Parathyroid adenoma (tissue), 2 donors: ENCODE measurements at regions not wholly inside any gene's neighbourhood (a gene's known extent, or its start where the extent isn't known, plus 50 kb on each side); places are given as distances from the start of the nearest gene placed in this dataset.

Experiments used
- H2AFZ ChIP-seq: fragments of 300-600 bp; sonication (generic); one replicate; pipeline ENCODE4 v1.7.0; 2017; ENCODE audit warnings: antibody characterized with exemption, mild to moderate bottlenecking
- H3K27ac ChIP-seq: fragments of 300-600 bp; sonication (generic); one replicate; pipeline ENCODE4 v1.7.0; 2017
- H3K27me3 ChIP-seq: fragments of 300-600 bp; sonication (generic); one replicate; pipeline ENCODE4 v1.7.0; 2017; ENCODE audit warnings: low read length; ENCODE audit not compliant: control insufficient read depth, insufficient read depth
- H3K36me3 ChIP-seq: fragments of 300-600 bp; sonication (generic); one replicate; pipeline ENCODE4 v1.7.0; 2017; ENCODE audit warnings: low read length; ENCODE audit not compliant: control insufficient read depth, insufficient read depth
- H3K4me1 ChIP-seq: fragments of 300-600 bp; sonication (generic); one replicate; pipeline ENCODE4 v1.7.0; 2017; ENCODE audit warnings: control low read depth
- H3K4me2 ChIP-seq: fragments of 300-600 bp; sonication (generic); one replicate; pipeline ENCODE4 v1.7.0; 2017; ENCODE audit warnings: low read length
- H3K4me3 ChIP-seq: fragments of 300-600 bp; sonication (generic); one replicate; pipeline ENCODE4 v1.7.0; 2017; ENCODE audit warnings: low read depth, low read length
- H3K79me2 ChIP-seq: fragments of 300-600 bp; sonication (generic); one replicate; pipeline ENCODE4 v1.7.0; 2017; ENCODE audit warnings: control low read depth
- H3K9ac ChIP-seq: fragments of 300-600 bp; sonication (generic); one replicate; pipeline ENCODE4 v1.7.0; 2017; ENCODE audit warnings: mild to moderate bottlenecking
- H3K9me3 ChIP-seq: fragments of 300-600 bp; sonication (generic); one replicate; pipeline ENCODE4 v1.7.0; 2017; ENCODE audit warnings: low read length; ENCODE audit not compliant: control insufficient read depth
- TF ChIP-seq, protein P1 (sequence below): fragments of 300-600 bp; sonication (generic); IDR thresholded peaks from one replicate; pipeline ENCODE4 v1.7.0; 2017; ENCODE audit warnings: antibody characterized with exemption, mild to moderate bottlenecking
- donor health status: primary hyperparathyroidism.

DNA sequence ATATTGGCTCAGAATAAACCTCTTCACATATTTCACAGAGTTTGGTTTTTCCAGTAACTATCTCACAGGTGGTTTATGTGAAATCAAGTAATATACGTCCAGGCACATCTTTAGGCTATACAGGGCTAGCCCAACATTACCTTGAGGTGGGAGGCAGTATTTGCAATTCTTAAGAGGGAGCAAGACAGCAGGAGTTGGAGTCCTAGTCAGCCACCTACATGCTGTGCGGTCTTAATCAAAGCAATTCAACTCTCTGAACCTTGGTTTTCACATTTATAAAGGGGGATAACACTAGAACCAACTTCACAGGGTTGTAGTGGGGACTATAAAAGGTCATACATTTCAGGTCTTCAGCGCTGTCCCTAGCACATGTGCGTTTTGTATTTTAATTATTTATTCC, 73.5 kb upstream of the FICD start:
- no peak overlapping the region for H3K4me3 ChIP-seq
- no peak overlapping the region for H3K27ac ChIP-seq
- no peak overlapping the region for H3K9ac ChIP-seq
- no peaks in the 10 kb centered on the region for H3K9me3 ChIP-seq
- no peak overlapping the region for H2AFZ ChIP-seq
- H3K4me1 ChIP-seq = no peaks in the 10 kb centered on the region
- no peaks in the 10 kb centered on the region for H3K27me3 ChIP-seq
- H3K4me2 ChIP-seq = no peak overlapping the region
- H3K79me2 ChIP-seq = no peaks in the 10 kb centered on the region
- no peaks in the 10 kb centered on the region for H3K36me3 ChIP-seq
- TF ChIP-seq, protein P1, sequence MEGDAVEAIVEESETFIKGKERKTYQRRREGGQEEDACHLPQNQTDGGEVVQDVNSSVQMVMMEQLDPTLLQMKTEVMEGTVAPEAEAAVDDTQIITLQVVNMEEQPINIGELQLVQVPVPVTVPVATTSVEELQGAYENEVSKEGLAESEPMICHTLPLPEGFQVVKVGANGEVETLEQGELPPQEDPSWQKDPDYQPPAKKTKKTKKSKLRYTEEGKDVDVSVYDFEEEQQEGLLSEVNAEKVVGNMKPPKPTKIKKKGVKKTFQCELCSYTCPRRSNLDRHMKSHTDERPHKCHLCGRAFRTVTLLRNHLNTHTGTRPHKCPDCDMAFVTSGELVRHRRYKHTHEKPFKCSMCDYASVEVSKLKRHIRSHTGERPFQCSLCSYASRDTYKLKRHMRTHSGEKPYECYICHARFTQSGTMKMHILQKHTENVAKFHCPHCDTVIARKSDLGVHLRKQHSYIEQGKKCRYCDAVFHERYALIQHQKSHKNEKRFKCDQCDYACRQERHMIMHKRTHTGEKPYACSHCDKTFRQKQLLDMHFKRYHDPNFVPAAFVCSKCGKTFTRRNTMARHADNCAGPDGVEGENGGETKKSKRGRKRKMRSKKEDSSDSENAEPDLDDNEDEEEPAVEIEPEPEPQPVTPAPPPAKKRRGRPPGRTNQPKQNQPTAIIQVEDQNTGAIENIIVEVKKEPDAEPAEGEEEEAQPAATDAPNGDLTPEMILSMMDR = no peak

GRCh38 chr12:108440736-108441135, 74.3 kb upstream of the FICD start:
- Histone ChIP-seq H3K4me2 (no peak overlapping the region), H3K36me3 (no peaks in the 10 kb centered on the region), H3K4me3 (no peak overlapping the region), H2AFZ (no peak overlapping the region), H3K79me2 (no peaks in the 10 kb centered on the region), H3K27me3 (no peaks in the 10 kb centered on the region), H3K27ac (no peak overlapping the region), H3K9ac (no peak overlapping the region), H3K4me1 (no peaks in the 10 kb centered on the region), H3K9me3 (no peaks in the 10 kb centered on the region)
- TF ChIP-seq, protein P1 = no peak

GRCh38 chr12:108438667-108439066, 76.4 kb upstream of the FICD start:
- Histone ChIP-seq H3K27me3 (no peaks in the 10 kb centered on the region), H3K4me1 (no peaks in the 10 kb centered on the region), H3K9me3 (no peaks in the 10 kb centered on the region), H3K79me2 (no peaks in the 10 kb centered on the region), H2AFZ (no peak overlapping the region), H3K4me3 (no peak overlapping the region), H3K4me2 (no peak overlapping the region), H3K9ac (no peak overlapping the region), H3K36me3 (no peaks in the 10 kb centered on the region), H3K27ac (no peak overlapping the region)
- TF ChIP-seq, protein P1 = no peak

DNA sequence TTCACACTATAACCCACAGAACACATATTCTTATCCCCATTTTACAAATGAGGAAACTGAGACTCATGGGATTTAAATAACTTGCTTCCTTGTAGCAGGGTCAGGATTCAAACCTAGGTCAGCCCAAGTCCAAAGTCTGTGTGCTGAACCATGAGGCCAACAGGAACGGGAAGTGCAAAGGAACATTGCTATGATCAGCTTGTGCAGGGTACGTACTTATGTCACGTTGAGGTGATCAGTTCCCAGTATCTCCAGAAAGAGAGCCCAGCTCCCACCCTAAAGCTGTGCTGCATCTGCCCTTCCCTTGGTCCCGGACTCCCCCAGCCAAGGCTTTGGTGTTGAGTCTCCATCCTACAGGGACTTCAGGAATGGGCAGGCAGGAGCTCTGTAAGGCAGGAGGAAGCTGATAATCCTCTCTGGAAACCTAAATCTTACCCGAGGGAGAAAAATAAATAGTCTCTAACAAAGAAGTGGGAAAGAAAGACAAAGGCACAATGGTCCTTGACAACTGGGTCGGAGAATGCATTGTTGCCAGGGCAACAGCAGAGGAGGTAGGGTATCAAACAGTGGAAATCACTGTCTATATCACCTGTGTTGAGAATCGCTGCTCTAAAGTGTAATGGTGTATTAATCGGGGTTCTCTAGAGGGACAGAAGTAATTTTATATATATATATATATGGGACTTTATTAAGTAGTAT, 82.5 kb upstream of the FICD start:
- H2AFZ ChIP-seq = no peak overlapping the region
- no peak overlapping the region for H3K9ac ChIP-seq
- no peaks in the 10 kb centered on the region for H3K4me1 ChIP-seq
- H3K27me3 ChIP-seq = no peaks in the 10 kb centered on the region
- no peak overlapping the region for H3K4me3 ChIP-seq
- H3K4me2 ChIP-seq = no peak overlapping the region
- no peaks in the 10 kb centered on the region for H3K36me3 ChIP-seq
- TF ChIP-seq, protein P1 = no peak
- no peaks in the 10 kb centered on the region for H3K79me2 ChIP-seq
- H3K27ac ChIP-seq = no peak overlapping the region
- no peaks in the 10 kb centered on the region for H3K9me3 ChIP-seq

DNA sequence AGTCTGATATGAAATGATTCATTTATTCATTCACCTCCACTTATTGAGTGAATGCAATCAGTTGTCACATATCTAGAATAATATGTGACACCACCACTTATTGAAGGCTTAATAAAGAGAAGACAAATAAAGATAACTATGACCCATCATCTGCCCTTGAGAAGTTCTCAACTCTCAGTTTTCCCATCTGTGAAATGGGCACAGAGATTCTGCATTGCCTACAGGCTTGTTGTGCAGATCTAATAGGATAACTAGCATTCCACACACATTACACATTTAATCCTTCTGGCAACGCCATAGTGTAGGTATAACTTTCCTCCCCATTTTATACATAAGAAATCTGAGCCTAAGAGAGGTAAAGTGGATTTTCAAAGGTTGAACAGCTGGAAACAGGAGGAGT, 84.2 kb upstream of the FICD start:
- TF ChIP-seq, protein P1 = no peak
- no peaks in the 10 kb centered on the region for H3K4me1 ChIP-seq
- H3K36me3 ChIP-seq = no peaks in the 10 kb centered on the region
- H3K9me3 ChIP-seq = no peaks in the 10 kb centered on the region
- H3K4me2 ChIP-seq = no peak overlapping the region
- no peak overlapping the region for H3K9ac ChIP-seq
- no peak overlapping the region for H3K4me3 ChIP-seq
- H3K27me3 ChIP-seq = no peaks in the 10 kb centered on the region
- no peak overlapping the region for H3K27ac ChIP-seq
- H2AFZ ChIP-seq = no peak overlapping the region
- no peaks in the 10 kb centered on the region for H3K79me2 ChIP-seq
